ENCODE measurements at regions not wholly inside any gene's neighbourhood (a gene's known extent, or its start where the extent isn't known, plus 50 kb on each side); places are given as distances from the start of the nearest gene placed in this dataset.
"Not testable (repeated sequence)": the region's sequence is repeated elsewhere in the genome, so short reads cannot be mapped to it uniquely, and the experiment has no call there.

DNA sequence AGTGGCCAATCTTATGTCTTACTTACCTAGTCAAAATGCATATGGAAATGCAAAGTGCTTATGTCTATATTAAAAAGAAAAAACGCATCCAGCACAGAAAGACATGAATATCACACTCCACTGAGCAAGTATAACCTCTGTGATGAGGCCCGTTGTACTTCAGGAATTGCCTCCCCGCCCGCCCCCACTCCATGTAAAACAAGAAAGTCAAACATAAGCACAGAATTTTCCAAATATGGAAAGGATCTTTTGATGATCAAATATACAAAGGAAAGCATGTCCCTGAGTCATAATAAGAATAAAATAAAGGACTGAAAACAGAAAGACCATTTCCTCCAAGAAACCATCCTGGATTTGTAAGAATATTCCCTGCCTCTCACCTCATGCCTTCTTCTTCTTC lies 229.1 kb downstream of the BAMBI start:
- TF ChIP-seq, protein P1, sequence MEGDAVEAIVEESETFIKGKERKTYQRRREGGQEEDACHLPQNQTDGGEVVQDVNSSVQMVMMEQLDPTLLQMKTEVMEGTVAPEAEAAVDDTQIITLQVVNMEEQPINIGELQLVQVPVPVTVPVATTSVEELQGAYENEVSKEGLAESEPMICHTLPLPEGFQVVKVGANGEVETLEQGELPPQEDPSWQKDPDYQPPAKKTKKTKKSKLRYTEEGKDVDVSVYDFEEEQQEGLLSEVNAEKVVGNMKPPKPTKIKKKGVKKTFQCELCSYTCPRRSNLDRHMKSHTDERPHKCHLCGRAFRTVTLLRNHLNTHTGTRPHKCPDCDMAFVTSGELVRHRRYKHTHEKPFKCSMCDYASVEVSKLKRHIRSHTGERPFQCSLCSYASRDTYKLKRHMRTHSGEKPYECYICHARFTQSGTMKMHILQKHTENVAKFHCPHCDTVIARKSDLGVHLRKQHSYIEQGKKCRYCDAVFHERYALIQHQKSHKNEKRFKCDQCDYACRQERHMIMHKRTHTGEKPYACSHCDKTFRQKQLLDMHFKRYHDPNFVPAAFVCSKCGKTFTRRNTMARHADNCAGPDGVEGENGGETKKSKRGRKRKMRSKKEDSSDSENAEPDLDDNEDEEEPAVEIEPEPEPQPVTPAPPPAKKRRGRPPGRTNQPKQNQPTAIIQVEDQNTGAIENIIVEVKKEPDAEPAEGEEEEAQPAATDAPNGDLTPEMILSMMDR (IDR thresholded peaks at IDR 0.05; ENCODE audit: borderline replicate concordance, control extremely low read depth, extremely low read depth, insufficient read depth, missing control alignments), result no peak
- DNase-seq (ENCODE audit: low spot score), result no peak
- in situ Hi-C loops (cut with MboI; ENCODE audit: low sequenced_read_pairs, unreplicated experiment), result no loop called here

DNA sequence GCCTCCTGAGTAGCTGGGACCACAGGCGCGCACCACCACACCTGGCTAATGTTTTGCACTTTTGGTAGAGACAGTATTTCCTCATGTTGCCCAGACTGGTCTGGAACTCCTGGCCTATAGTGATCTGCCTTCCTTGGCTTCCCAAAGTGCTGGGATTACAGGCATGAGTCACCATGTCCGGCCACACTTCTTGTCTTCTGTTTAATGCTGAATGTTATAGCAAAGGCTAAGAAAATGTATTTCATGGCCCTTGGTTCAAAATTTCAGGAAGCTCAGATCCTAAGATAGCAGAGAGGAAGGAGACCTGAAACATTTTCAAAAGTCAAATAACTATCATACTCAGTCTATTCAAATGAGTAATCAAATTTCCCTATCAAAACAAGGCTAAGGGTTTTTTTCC lies 229.6 kb downstream of the BAMBI start:
- TF ChIP-seq, protein P1 (IDR thresholded peaks at IDR 0.05; ENCODE audit: borderline replicate concordance, control extremely low read depth, extremely low read depth, insufficient read depth, missing control alignments), result no peak
- in situ Hi-C loops (cut with MboI; ENCODE audit: low sequenced_read_pairs, unreplicated experiment), result no loop called here
- DNase-seq (ENCODE audit: low spot score), result no peak

DNA sequence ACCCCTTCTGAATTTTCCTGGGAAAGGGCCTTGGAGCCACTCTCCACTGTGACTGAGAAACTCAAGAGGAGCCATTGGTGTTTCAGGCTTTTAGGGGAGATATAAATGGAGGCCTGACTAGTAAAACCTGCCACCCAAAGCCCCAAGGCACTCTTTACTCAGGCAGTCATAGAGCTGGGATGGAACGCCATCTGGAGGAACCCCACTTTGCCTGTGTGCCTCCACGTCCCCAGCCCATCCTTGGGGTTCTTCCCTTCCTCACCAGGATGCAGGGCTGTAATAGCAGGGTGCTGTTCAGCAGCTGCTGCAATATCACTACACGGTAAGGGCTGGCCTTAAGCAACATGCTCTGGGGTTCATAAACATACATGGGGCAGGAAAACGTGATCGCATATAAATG lies 232.6 kb downstream of the BAMBI start:
- TF ChIP-seq, protein P1 (IDR thresholded peaks at IDR 0.05; ENCODE audit: borderline replicate concordance, control extremely low read depth, extremely low read depth, insufficient read depth, missing control alignments), result no peak
- in situ Hi-C loops (cut with MboI; ENCODE audit: low sequenced_read_pairs, unreplicated experiment), result no loop called here

DNA sequence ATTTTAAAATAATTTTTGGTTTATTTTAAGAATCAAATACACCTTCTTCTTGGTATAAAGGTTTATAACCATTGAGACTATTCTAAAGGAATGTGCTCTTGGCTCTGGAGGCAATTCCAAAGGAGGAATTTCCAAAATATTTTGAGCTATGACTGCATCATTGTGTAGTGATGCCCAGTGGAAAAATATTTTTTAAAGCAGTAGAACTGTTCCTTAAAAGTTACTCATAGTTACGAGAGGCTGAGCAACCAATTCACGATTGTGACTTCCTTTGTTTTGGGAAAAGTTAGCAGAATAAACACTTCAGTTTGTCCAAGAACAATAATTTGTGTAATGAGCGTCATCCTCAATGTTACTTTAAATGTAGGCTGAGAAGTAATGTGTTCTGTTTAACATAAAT lies 233.6 kb downstream of the BAMBI start:
- in situ Hi-C loops (cut with MboI; ENCODE audit: low sequenced_read_pairs, unreplicated experiment), result no loop called here
- TF ChIP-seq, protein P1 (IDR thresholded peaks at IDR 0.05; ENCODE audit: borderline replicate concordance, control extremely low read depth, extremely low read depth, insufficient read depth, missing control alignments), result no peak

More for the DNA sequence above, 232.6 kb downstream of the BAMBI start:
- DNase-seq (ENCODE audit: low spot score), result no peak

DNA sequence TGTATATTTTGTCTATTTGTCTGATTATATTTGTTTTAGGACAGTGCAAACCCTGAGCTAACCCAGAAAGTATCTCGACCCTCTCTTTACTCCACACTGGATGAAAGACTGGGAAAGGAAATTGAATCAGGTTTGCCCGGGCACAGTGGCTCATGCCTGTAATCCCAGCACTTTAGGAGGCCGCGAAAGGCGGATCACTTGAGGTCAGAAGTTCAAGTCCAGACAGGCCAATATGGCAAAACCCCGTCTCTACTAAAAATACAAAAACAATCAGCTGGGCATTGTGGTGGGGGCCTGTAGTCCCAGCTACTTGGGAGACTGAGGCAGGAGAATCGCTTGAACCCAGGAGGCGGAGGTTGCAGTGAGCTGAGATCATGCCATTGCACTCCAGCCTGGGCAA lies 234.2 kb downstream of the BAMBI start:
- in situ Hi-C loops (cut with MboI; ENCODE audit: low sequenced_read_pairs, unreplicated experiment); DNase-seq (ENCODE audit: low spot score): not testable (repeated sequence)

More for the DNA sequence above, 233.6 kb downstream of the BAMBI start:
- DNase-seq (ENCODE audit: low spot score), result no peak

DNA sequence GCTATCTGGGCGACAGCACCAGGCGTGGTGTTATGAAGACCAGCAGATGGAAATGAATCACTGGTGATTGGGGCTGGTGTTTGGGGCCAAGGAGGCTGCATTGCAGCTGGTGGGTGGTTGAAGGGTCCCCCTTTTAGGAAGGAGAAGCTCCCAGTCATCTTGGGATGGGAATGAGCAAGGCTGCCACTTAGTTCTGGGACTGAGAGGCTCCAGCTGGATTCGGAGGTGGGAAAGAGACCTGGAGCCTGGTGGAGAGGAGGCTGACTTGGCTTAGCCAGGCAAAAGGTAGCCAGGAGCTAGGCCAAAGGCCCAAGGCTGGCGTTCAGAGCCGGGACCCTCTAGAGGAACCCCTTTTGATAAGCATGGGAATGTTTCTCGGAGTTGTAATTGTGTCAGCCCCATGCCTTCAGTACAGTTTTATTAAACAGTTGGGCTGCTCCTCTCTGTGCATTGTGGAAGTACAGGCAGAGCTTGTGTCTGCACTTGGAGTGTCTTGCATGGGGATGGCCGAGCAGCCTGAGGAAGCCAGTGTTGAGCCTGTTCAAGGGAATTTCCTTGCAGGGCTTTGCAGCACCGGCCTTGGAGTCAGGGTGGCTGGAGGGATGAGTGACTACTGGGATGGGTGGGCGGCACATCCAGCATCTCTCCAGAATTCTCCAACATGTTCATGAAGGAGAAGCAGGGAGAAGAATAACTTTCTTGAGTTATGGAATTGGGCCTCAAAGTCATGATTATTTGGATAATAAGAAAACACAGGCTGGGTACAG lies 234.9 kb downstream of the BAMBI start:
- in situ Hi-C loops (cut with MboI; ENCODE audit: low sequenced_read_pairs, unreplicated experiment), result no loop called here
- TF ChIP-seq, protein P1 (IDR thresholded peaks at IDR 0.05; ENCODE audit: borderline replicate concordance, control extremely low read depth, extremely low read depth, insufficient read depth, missing control alignments), result no peak
- DNase-seq (ENCODE audit: low spot score), result no peak

DNA sequence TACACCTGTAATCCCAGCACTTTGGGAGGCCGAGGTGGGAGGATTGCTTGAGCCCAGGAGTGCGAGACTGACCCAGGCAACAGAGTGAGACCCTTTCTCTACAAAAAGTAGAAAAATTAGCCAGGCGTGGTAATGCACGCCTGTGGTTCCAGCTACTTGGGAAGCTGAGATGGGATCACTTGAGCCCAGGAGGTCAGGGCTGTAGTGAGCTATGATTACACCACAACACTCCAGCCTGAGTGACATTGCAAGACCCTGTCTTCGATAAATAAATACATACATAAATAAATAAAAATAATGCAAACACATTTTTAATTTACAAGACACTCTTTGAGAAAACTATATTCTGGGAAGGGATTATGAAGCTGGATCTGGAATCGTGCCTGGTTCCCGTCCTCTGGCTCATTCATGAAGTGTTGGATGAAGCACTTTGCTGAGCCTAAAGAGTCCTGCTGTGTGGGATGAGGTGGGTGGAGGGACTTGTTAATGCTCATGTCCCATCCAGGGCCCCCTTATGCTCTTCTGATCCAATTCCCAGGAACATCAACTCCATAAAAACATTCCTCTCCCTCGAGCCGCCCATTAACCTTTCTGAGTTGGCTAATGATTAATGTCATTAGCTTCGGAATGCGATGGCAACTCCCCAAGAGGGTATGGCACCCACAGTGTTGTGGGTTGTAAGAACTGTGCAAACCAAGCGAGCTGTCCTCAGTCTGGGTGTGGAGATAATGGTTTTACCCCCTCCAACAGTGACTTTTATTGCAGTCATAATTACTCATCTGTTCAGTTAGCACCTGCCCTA lies 236.3 kb downstream of the BAMBI start:
- in situ Hi-C loops (cut with MboI; ENCODE audit: low sequenced_read_pairs, unreplicated experiment), result no loop called here
- TF ChIP-seq, protein P1 (IDR thresholded peaks at IDR 0.05; ENCODE audit: borderline replicate concordance, control extremely low read depth, extremely low read depth, insufficient read depth, missing control alignments), result no peak
- DNase-seq (ENCODE audit: low spot score), result no peak
